HepG2 (cell line): ENCODE measurements at regions not wholly inside any gene's neighbourhood (a gene's known extent, or its start where the extent isn't known, plus 50 kb on each side); places are given as distances from the start of the nearest gene placed in this dataset.

Experiments used
- ATAC-seq: fragments of 200-7000 bp; cut with Tn5 transposase; 3 replicates; pipeline ENCODE4 v1.9.1; 2020; ENCODE audit warnings: mild to moderate bottlenecking, moderate library complexity
- BruUV-seq: library from RNA; stranded (reverse); fragments of 400-500 nt; replicated peaks from 2 replicates; lab custom pipeline; 2021; lab: Mats Ljungman, UMichigan
- CTCF ChIA-PET: fragments of 300-600 bp; formaldehyde crosslinking; extraction: SDS; loops from one replicate; lab custom pipeline; 2021; ENCODE audit warnings: low total read pairs, inconsistent platforms, low intra/inter-chr PET ratio; lab: Yijun Ruan, JAX
- POLR2A ChIA-PET: fragments of 350-600 bp; sonication (Branson Sonifier 250); formaldehyde crosslinking; loops from one replicate; lab custom pipeline; 2020; ENCODE audit warnings: antibody characterized with exemption, inconsistent platforms; lab: Yijun Ruan, JAX
- DNase-seq: peaks from one replicate; pipeline ENCODE4 v3.0.0-alpha.2; 2015; ENCODE audit warnings: low spot score
- FAIRE-seq: peaks from 3 replicates; lab custom pipeline; 2011; peaks lifted over from hg19 to GRCh38; lab: Jason Lieb, UNC
- H2AFZ ChIP-seq: one replicate; pipeline ENCODE4 v1.6.1; 2011; ENCODE audit warnings: low read length, inconsistent platforms
- H3K27ac ChIP-seq: fragments of 300-600 bp; 3 replicates; pipeline ENCODE4 v1.8.0; 2011; ENCODE audit warnings: mixed run types, mild to moderate bottlenecking, mixed read lengths, low read length, inconsistent platforms; ENCODE audit not compliant: insufficient read depth; ENCODE audit errors: extremely low read length
- H3K27me3 ChIP-seq, 2 experiments: fragments of 200-600 bp in 1 of 2; 2 replicates in 1 of 2; 3 replicates in 1 of 2; pipeline versions ENCODE4 v1.6.0 to v1.8.0; 2011; ENCODE audit warnings: low read length in 2 of 2, mild to moderate bottlenecking in 2 of 2, moderate library complexity in 2 of 2, inconsistent platforms in 1 of 2; ENCODE audit not compliant: insufficient read depth in 2 of 2, control insufficient read depth in 1 of 2
- H3K36me3 ChIP-seq, 2 experiments: fragments of 200-600 bp in 1 of 2; replicated peaks in 1 of 2; 2 replicates in 1 of 2; 3 replicates in 1 of 2; pipeline versions ENCODE4 v1.5.1 to v1.8.0; 2011; ENCODE audit warnings: low read length in 2 of 2, inconsistent platforms in 1 of 2; ENCODE audit not compliant: insufficient read depth in 2 of 2, control insufficient read depth in 1 of 2
- H3K4me1 ChIP-seq: 2 replicates; pipeline ENCODE4 v1.5.1; 2012; ENCODE audit warnings: low read length, inconsistent platforms; ENCODE audit not compliant: insufficient read depth
- H3K4me2 ChIP-seq: 2 replicates; pipeline ENCODE4 v1.6.0; 2011; ENCODE audit warnings: low read depth, low read length, inconsistent platforms
- H3K4me3 ChIP-seq, 3 experiments: fragments of 200-600 bp in 1 of 3; sonication (generic), shearing (Covaris generic) in 1 of 3; replicated peaks in 1 of 3; 2 replicates each; pipeline ENCODE4 v1.5.1; 2011 to 2016; ENCODE audit warnings: low read length in 3 of 3, inconsistent platforms in 2 of 3, low read depth in 2 of 3, mild to moderate bottlenecking in 2 of 3, control low read depth in 1 of 3, mixed read lengths in 1 of 3; ENCODE audit not compliant: insufficient read depth in 1 of 3
- H3K79me2 ChIP-seq: one replicate; pipeline ENCODE4 v1.6.1; 2011; ENCODE audit warnings: low read length, inconsistent platforms; ENCODE audit not compliant: insufficient read depth
- H3K9ac ChIP-seq: 2 replicates; pipeline ENCODE4 v1.6.0; 2011; ENCODE audit warnings: mild to moderate bottlenecking, low read depth, low read length, inconsistent platforms; ENCODE audit not compliant: insufficient read depth
- H3K9me3 ChIP-seq: 2 replicates; pipeline ENCODE4 v1.5.1; 2012; ENCODE audit warnings: mild to moderate bottlenecking, low read length
- H4K20me1 ChIP-seq: 2 replicates; pipeline ENCODE4 v1.6.0; 2011; ENCODE audit warnings: inconsistent platforms, mild to moderate bottlenecking, low read length, moderate library complexity; ENCODE audit not compliant: insufficient read depth
- KLF11 ChIP-seq: IDR thresholded peaks from 2 replicates; pipeline ENCODE4 v1.6.1; 2016; ENCODE audit warnings: missing compliant biosample characterization
- MNT ChIP-seq: fragments of 450-650 bp; IDR thresholded peaks from 2 replicates; pipeline ENCODE4 v1.6.1; 2016
- RAD21 ChIP-seq: fragments of 450-650 bp; formaldehyde crosslinking; IDR thresholded peaks from 2 replicates; pipeline ENCODE4 v1.5.0; 2020; ENCODE audit warnings: mild to moderate bottlenecking
- SMC3 ChIP-seq: IDR thresholded peaks from 2 replicates; pipeline ENCODE4 v1.6.1; 2011; ENCODE audit warnings: low read length, improper control_type of control experiment
- STAG1 ChIP-seq: sonication (generic); formaldehyde crosslinking; IDR thresholded peaks from 2 replicates; pipeline ENCODE4 v1.4.0; 2020; ENCODE audit warnings: missing genetic modification reagents
- ZC3H4 ChIP-seq: sonication (generic); formaldehyde crosslinking; IDR thresholded peaks from 2 replicates; pipeline ENCODE4 v1.4.0; 2020; ENCODE audit warnings: missing genetic modification reagents, borderline replicate concordance
- ZNF264 ChIP-seq: sonication (generic); formaldehyde crosslinking; IDR thresholded peaks from 2 replicates; pipeline ENCODE4 v1.4.0; 2020; ENCODE audit warnings: missing genetic modification reagents
- WGBS: methylation state at CpG from one replicate; pipeline ENCODE4 v1.1.6; 2017; ENCODE audit warnings: low lambda C conversion rate; 5-methylcytosine and 5-hydroxymethylcytosine counted together
- in situ Hi-C: cut with HindIII; loops from 2 replicates; pipeline ENCODE4 v1.10.0; 2017; ENCODE audit warnings: low pct_unique_long_range_greater_than_20kb; ENCODE audit not compliant: extremely low pct_ligation_motif_present
- intact Hi-C: fragments of 100-400 bp; cut with micrococcal nuclease; formaldehyde crosslinking; loops from one replicate; pipeline ENCODE4 v1.10.0; 2022; ENCODE audit not compliant: unreplicated experiment
- TF ChIP-seq, protein P1 (sequence below): IDR thresholded peaks from 2 replicates; pipeline ENCODE4 v1.6.1; 2012; ENCODE audit warnings: low read depth, low read length, improper control_type of control experiment
- TF ChIP-seq, protein P2 (sequence below): sonication (generic); formaldehyde crosslinking; IDR thresholded peaks from 2 replicates; pipeline ENCODE4 v1.5.0; 2020; ENCODE audit warnings: mild to moderate bottlenecking, missing genetic modification reagents, moderate library complexity

DNA sequence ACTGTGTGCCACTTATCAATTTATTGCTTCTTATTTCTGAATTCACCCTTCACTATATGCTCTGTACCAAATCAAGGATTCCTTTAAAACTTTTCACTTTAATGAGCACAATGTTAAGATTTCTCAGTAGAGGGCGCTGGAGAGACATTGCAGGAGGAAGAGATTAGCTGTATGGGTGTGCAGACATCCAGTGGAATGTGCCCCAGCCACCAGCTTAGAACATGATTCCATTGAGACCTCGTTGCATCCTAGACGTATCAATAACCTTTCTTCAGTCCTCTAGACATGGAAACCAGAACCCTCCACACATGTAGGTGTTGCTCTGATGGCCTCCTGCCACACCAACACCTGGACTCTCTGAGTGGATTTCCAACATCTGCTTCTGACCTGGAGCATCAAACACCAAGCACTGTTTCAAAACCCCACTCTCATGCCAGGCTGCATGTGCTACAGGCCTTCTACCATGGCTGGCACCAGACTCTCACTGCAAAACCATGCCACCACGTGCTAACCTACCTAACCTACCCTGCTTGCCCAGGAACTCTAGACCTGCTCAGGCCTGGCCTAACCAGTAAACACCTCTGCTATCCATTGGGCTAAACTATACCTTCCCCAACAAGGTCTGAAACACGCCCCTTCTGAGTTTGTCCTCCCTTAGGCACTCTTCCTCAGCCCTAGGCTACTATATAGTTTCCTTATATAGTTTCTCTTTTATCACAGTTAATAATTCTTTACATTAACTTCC, 633.2 kb upstream of the PKDCC start:
- Histone ChIP-seq H3K27me3 (no peaks in the 10 kb centered on the region), H3K4me1 (no peaks in the 10 kb centered on the region), H3K9me3 (no peaks in the 10 kb centered on the region), H3K79me2 (no peaks in the 10 kb centered on the region), H3K27ac (no peak overlapping the region), H2AFZ (no peak overlapping the region), H3K36me3 (no peaks in the 10 kb centered on the region), H3K9ac (no peak overlapping the region), H3K4me2 (no peak overlapping the region), H3K4me3 (no peak overlapping the region), H4K20me1 (no peaks in the 10 kb centered on the region)
- in situ Hi-C loops (loop anchor here (5.0 kb wide), 1 partner anchor 368 kb away; no protein-coding TSS in a partner anchor), intact Hi-C loops (loop anchor here (1.0 kb wide), 2 partner anchors 284 to 368 kb away; no protein-coding TSS in a partner anchor)
- no TSS peak for BruUV-seq
- DNase-seq = peak; percentile 56
- TF ChIP-seq, protein P1, sequence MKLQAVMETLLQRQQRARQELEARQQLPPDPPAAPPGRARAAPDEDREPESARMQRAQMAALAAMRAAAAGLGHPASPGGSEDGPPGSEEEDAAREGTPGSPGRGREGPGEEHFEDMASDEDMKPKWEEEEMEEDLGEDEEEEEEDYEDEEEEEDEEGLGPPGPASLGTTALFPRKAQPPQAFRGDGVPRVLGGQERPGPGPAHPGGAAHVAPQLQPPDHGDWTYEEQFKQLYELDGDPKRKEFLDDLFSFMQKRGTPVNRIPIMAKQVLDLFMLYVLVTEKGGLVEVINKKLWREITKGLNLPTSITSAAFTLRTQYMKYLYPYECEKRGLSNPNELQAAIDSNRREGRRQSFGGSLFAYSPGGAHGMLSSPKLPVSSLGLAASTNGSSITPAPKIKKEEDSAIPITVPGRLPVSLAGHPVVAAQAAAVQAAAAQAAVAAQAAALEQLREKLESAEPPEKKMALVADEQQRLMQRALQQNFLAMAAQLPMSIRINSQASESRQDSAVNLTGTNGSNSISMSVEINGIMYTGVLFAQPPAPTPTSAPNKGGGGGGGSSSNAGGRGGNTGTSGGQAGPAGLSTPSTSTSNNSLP = peak; percentile 59; the same call in 1 of the 2 replicates
- TF ChIP-seq SMC3 (peak; percentile 87), RAD21 (CRISPR knock-in tag) (peak; percentile 50; the same call in 1 of the 2 replicates), ZNF264 (peak; percentile 99), MNT (peak; percentile 32; the same call in 1 of the 2 replicates), STAG1 (peak; percentile 75), ZC3H4 (CRISPR knock-in tag) (no peak), KLF11 (CRISPR knock-in tag) (no peak)
- TF ChIP-seq, protein P2, sequence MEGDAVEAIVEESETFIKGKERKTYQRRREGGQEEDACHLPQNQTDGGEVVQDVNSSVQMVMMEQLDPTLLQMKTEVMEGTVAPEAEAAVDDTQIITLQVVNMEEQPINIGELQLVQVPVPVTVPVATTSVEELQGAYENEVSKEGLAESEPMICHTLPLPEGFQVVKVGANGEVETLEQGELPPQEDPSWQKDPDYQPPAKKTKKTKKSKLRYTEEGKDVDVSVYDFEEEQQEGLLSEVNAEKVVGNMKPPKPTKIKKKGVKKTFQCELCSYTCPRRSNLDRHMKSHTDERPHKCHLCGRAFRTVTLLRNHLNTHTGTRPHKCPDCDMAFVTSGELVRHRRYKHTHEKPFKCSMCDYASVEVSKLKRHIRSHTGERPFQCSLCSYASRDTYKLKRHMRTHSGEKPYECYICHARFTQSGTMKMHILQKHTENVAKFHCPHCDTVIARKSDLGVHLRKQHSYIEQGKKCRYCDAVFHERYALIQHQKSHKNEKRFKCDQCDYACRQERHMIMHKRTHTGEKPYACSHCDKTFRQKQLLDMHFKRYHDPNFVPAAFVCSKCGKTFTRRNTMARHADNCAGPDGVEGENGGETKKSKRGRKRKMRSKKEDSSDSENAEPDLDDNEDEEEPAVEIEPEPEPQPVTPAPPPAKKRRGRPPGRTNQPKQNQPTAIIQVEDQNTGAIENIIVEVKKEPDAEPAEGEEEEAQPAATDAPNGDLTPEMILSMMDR (CRISPR knock-in tag) = peak; percentile 78
- FAIRE-seq = peak; percentile 71
- CTCF ChIA-PET = interaction anchor here (0.6 to 1.9 kb wide), 3 partner anchors 15 to 368 kb away, joined by 3 to 13 read pairs (median 12); no protein-coding TSS in a partner anchor
- ATAC-seq = peak; percentile 98
- WGBS = under 1% methylated on average over 4 of the region's 5 CpGs
- POLR2A ChIA-PET = no interaction called here
